ENCODE measurements at regions not wholly inside any gene's neighbourhood (a gene's known extent, or its start where the extent isn't known, plus 50 kb on each side); places are given as distances from the start of the nearest gene placed in this dataset.
A peak's percentile ranks its signal among the peaks of the same experiment; 100 is the strongest.

GRCh38 chr10:131667047-131667446 lies 233.8 kb upstream of the PPP2R2D start:
- Histone ChIP-seq H3K9ac (ENCODE audit: low read depth in 1 of 3, low read length in 3 of 3) (no peak overlapping the region), H3K27ac (ENCODE audit: low read depth, low read length) (no peak overlapping the region), H3K27me3 (ENCODE audit: control insufficient read depth in 3 of 3, insufficient read depth in 3 of 3, low read length in 3 of 3) (peaks cover 0 to 9% (median 0%) of the 10 kb centered on the region in 3 donors), H3K4me3 (ENCODE audit: low read length in 3 of 3) (no peak overlapping the region), H3K4me1 (ENCODE audit: control insufficient read depth in 3 of 3, insufficient read depth in 3 of 3, low read length in 3 of 3) (no peaks in the 10 kb centered on the region), H3K36me3 (ENCODE audit: control insufficient read depth in 3 of 3, insufficient read depth in 3 of 3, low read length in 3 of 3) (no peaks in the 10 kb centered on the region), H3K9me3 (ENCODE audit: control insufficient read depth in 3 of 3, low read length in 3 of 3) (peaks cover 0 to 3% (median 0%) of the 10 kb centered on the region in 3 donors)

DNA sequence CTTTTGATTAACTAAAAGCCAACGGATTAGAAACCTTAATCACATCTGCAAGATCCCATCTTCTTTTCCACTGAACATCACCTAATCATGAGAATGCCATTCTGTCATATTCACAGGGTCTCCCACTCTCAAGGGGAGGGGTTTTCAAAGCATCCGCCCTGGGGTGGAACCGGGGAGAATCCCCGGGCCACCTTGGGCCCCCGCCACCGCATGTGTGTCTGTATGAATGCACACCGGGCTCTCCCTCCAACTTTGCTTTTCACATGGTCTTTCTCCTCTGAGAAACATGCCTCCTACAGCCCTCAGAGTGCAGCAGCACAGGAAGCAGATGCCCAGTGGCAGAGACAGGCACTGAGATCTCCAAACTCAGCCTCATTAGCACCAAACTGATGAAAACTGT lies 233.2 kb upstream of the PPP2R2D start:
- Histone ChIP-seq H3K4me3 (ENCODE audit: low read length in 3 of 3) (no peak overlapping the region), H3K36me3 (ENCODE audit: control insufficient read depth in 3 of 3, insufficient read depth in 3 of 3, low read length in 3 of 3) (no peaks in the 10 kb centered on the region), H3K27ac (ENCODE audit: low read depth, low read length) (no peak overlapping the region), H3K9ac (ENCODE audit: low read depth in 1 of 3, low read length in 3 of 3) (no peak overlapping the region), H3K9me3 (ENCODE audit: control insufficient read depth in 3 of 3, low read length in 3 of 3) (peaks cover 0 to 3% (median 0%) of the 10 kb centered on the region in 3 donors), H3K27me3 (ENCODE audit: control insufficient read depth in 3 of 3, insufficient read depth in 3 of 3, low read length in 3 of 3) (peaks cover 0 to 7% (median 0%) of the 10 kb centered on the region in 3 donors), H3K4me1 (ENCODE audit: control insufficient read depth in 3 of 3, insufficient read depth in 3 of 3, low read length in 3 of 3) (no peaks in the 10 kb centered on the region)

GRCh38 chr10:131668903-131669302 lies 231.9 kb upstream of the PPP2R2D start:
- no peaks in the 10 kb centered on the region for H3K4me1 ChIP-seq (ENCODE audit: control insufficient read depth in 3 of 3, insufficient read depth in 3 of 3, low read length in 3 of 3)
- H3K9ac ChIP-seq (ENCODE audit: low read depth in 1 of 3, low read length in 3 of 3), result no peak overlapping the region
- no peak overlapping the region for H3K4me3 ChIP-seq (ENCODE audit: low read length in 3 of 3)
- no peak overlapping the region for H3K27ac ChIP-seq (ENCODE audit: low read depth, low read length)
- H3K36me3 ChIP-seq (ENCODE audit: control insufficient read depth in 3 of 3, insufficient read depth in 3 of 3, low read length in 3 of 3), result no peaks in the 10 kb centered on the region
- peaks cover 0 to 2% (median 0%) of the 10 kb centered on the region in 3 donors for H3K9me3 ChIP-seq (ENCODE audit: control insufficient read depth in 3 of 3, low read length in 3 of 3)
- peaks cover 0 to 5% (median 0%) of the 10 kb centered on the region in 3 donors for H3K27me3 ChIP-seq (ENCODE audit: control insufficient read depth in 3 of 3, insufficient read depth in 3 of 3, low read length in 3 of 3)

GRCh38 chr10:131669838-131670237 lies 231.0 kb upstream of the PPP2R2D start:
- H3K9ac ChIP-seq (ENCODE audit: low read depth in 1 of 3, low read length in 3 of 3), result no peak overlapping the region

GRCh38 chr10:131670341-131670740 lies 230.5 kb upstream of the PPP2R2D start:
- Histone ChIP-seq H3K9me3 (ENCODE audit: control insufficient read depth in 3 of 3, low read length in 3 of 3) (peaks cover 0 to 2% (median 0%) of the 10 kb centered on the region in 3 donors), H3K4me1 (ENCODE audit: control insufficient read depth in 3 of 3, insufficient read depth in 3 of 3, low read length in 3 of 3) (no peaks in the 10 kb centered on the region), H3K4me3 (ENCODE audit: low read length in 3 of 3) (no peak overlapping the region), H3K9ac (ENCODE audit: low read depth in 1 of 3, low read length in 3 of 3) (no peak overlapping the region), H3K27me3 (ENCODE audit: control insufficient read depth in 3 of 3, insufficient read depth in 3 of 3, low read length in 3 of 3) (peaks cover 0 to 5% (median 0%) of the 10 kb centered on the region in 3 donors), H3K36me3 (ENCODE audit: control insufficient read depth in 3 of 3, insufficient read depth in 3 of 3, low read length in 3 of 3) (no peaks in the 10 kb centered on the region), H3K27ac (ENCODE audit: low read depth, low read length) (no peak overlapping the region)

More at GRCh38 chr10:131669838-131670237, 231.0 kb upstream of the PPP2R2D start:
- no peaks in the 10 kb centered on the region for H3K4me1 ChIP-seq (ENCODE audit: control insufficient read depth in 3 of 3, insufficient read depth in 3 of 3, low read length in 3 of 3)
- H3K36me3 ChIP-seq (ENCODE audit: control insufficient read depth in 3 of 3, insufficient read depth in 3 of 3, low read length in 3 of 3), result no peaks in the 10 kb centered on the region
- no peak overlapping the region for H3K27ac ChIP-seq (ENCODE audit: low read depth, low read length)
- H3K4me3 ChIP-seq (ENCODE audit: low read length in 3 of 3), result no peak overlapping the region
- H3K9me3 ChIP-seq (ENCODE audit: control insufficient read depth in 3 of 3, low read length in 3 of 3), result peaks cover 0 to 2% (median 0%) of the 10 kb centered on the region in 3 donors
- H3K27me3 ChIP-seq (ENCODE audit: control insufficient read depth in 3 of 3, insufficient read depth in 3 of 3, low read length in 3 of 3), result peaks cover 0 to 5% (median 0%) of the 10 kb centered on the region in 3 donors

- Histone ChIP-seq H3K9ac (ENCODE audit: low read depth in 1 of 3, low read length in 3 of 3) (no peak overlapping the region), H3K27me3 (ENCODE audit: control insufficient read depth in 3 of 3, insufficient read depth in 3 of 3, low read length in 3 of 3) (peaks cover 0 to 17% (median 0%) of the 10 kb centered on the region in 3 donors), H3K36me3 (ENCODE audit: control insufficient read depth in 3 of 3, insufficient read depth in 3 of 3, low read length in 3 of 3) (no peaks in the 10 kb centered on the region), H3K4me1 (ENCODE audit: control insufficient read depth in 3 of 3, insufficient read depth in 3 of 3, low read length in 3 of 3) (no peaks in the 10 kb centered on the region), H3K4me3 (ENCODE audit: low read length in 3 of 3) (peak overlapping the region in 1 of 3 donors; percentile 7), H3K9me3 (ENCODE audit: control insufficient read depth in 3 of 3, low read length in 3 of 3) (peaks cover 0 to 2% (median 0%) of the 10 kb centered on the region in 3 donors), H3K27ac (ENCODE audit: low read depth, low read length) (no peak overlapping the region)
Measured at GRCh38 chr10:131673396-131673795, 227.4 kb upstream of the PPP2R2D start.

GRCh38 chr10:131674130-131674529 lies 226.7 kb upstream of the PPP2R2D start:
- no peak overlapping the region for H3K4me3 ChIP-seq (ENCODE audit: low read length in 3 of 3)
- peaks cover 0 to 2% (median 0%) of the 10 kb centered on the region in 3 donors for H3K9me3 ChIP-seq (ENCODE audit: control insufficient read depth in 3 of 3, low read length in 3 of 3)
- peaks cover 0 to 22% (median 0%) of the 10 kb centered on the region in 3 donors for H3K27me3 ChIP-seq (ENCODE audit: control insufficient read depth in 3 of 3, insufficient read depth in 3 of 3, low read length in 3 of 3)
- no peaks in the 10 kb centered on the region for H3K36me3 ChIP-seq (ENCODE audit: control insufficient read depth in 3 of 3, insufficient read depth in 3 of 3, low read length in 3 of 3)
- no peaks in the 10 kb centered on the region for H3K4me1 ChIP-seq (ENCODE audit: control insufficient read depth in 3 of 3, insufficient read depth in 3 of 3, low read length in 3 of 3)
- H3K27ac ChIP-seq (ENCODE audit: low read depth, low read length), result no peak overlapping the region
- no peak overlapping the region for H3K9ac ChIP-seq (ENCODE audit: low read depth in 1 of 3, low read length in 3 of 3)

- no peaks in the 10 kb centered on the region for H3K36me3 ChIP-seq (ENCODE audit: control insufficient read depth in 3 of 3, insufficient read depth in 3 of 3, low read length in 3 of 3)
- no peak overlapping the region for H3K27ac ChIP-seq (ENCODE audit: low read depth, low read length)
- peaks cover 0 to 4% (median 0%) of the 10 kb centered on the region in 3 donors for H3K9me3 ChIP-seq (ENCODE audit: control insufficient read depth in 3 of 3, low read length in 3 of 3)
- no peak overlapping the region for H3K4me3 ChIP-seq (ENCODE audit: low read length in 3 of 3)
- H3K27me3 ChIP-seq (ENCODE audit: control insufficient read depth in 3 of 3, insufficient read depth in 3 of 3, low read length in 3 of 3), result peaks cover 0 to 26% (median 0%) of the 10 kb centered on the region in 3 donors
- no peaks in the 10 kb centered on the region for H3K4me1 ChIP-seq (ENCODE audit: control insufficient read depth in 3 of 3, insufficient read depth in 3 of 3, low read length in 3 of 3)
- H3K9ac ChIP-seq (ENCODE audit: low read depth in 1 of 3, low read length in 3 of 3), result no peak overlapping the region
Measured at GRCh38 chr10:131675104-131675503, 225.7 kb upstream of the PPP2R2D start.

GRCh38 chr10:131676046-131676799 lies 224.6 kb upstream of the PPP2R2D start:
- Histone ChIP-seq H3K4me1 (ENCODE audit: control insufficient read depth in 3 of 3, insufficient read depth in 3 of 3, low read length in 3 of 3) (no peaks in the 10 kb centered on the region), H3K27ac (ENCODE audit: low read depth, low read length) (no peak overlapping the region), H3K9me3 (ENCODE audit: control insufficient read depth in 3 of 3, low read length in 3 of 3) (peaks cover 0 to 6% (median 0%) of the 10 kb centered on the region in 3 donors), H3K4me3 (ENCODE audit: low read length in 3 of 3) (no peak overlapping the region), H3K36me3 (ENCODE audit: control insufficient read depth in 3 of 3, insufficient read depth in 3 of 3, low read length in 3 of 3) (no peaks in the 10 kb centered on the region), H3K9ac (ENCODE audit: low read depth in 1 of 3, low read length in 3 of 3) (no peak overlapping the region), H3K27me3 (ENCODE audit: control insufficient read depth in 3 of 3, insufficient read depth in 3 of 3, low read length in 3 of 3) (peaks cover 0 to 22% (median 2%) of the 10 kb centered on the region in 3 donors)

- no peak overlapping the region for H3K4me3 ChIP-seq (ENCODE audit: low read length in 3 of 3)
- no peak overlapping the region for H3K9ac ChIP-seq (ENCODE audit: low read depth in 1 of 3, low read length in 3 of 3)
- no peak overlapping the region for H3K27ac ChIP-seq (ENCODE audit: low read depth, low read length)
- H3K4me1 ChIP-seq (ENCODE audit: control insufficient read depth in 3 of 3, insufficient read depth in 3 of 3, low read length in 3 of 3), result no peaks in the 10 kb centered on the region
- peaks cover 0 to 22% (median 3%) of the 10 kb centered on the region in 3 donors for H3K27me3 ChIP-seq (ENCODE audit: control insufficient read depth in 3 of 3, insufficient read depth in 3 of 3, low read length in 3 of 3)
- peaks cover 0 to 6% (median 0%) of the 10 kb centered on the region in 3 donors for H3K9me3 ChIP-seq (ENCODE audit: control insufficient read depth in 3 of 3, low read length in 3 of 3)
- H3K36me3 ChIP-seq (ENCODE audit: control insufficient read depth in 3 of 3, insufficient read depth in 3 of 3, low read length in 3 of 3), result no peaks in the 10 kb centered on the region
Measured at GRCh38 chr10:131676800-131677421, 223.9 kb upstream of the PPP2R2D start.
